ELF-1 (cell line): ENCODE measurements at regions not wholly inside any gene's neighbourhood (a gene's known extent, or its start where the extent isn't known, plus 50 kb on each side); places are given as distances from the start of the nearest gene placed in this dataset.

Experiments used
- DNase-seq: peaks from one replicate; pipeline ENCODE4 v3.0.0-alpha.2; 2016; ENCODE audit warnings: low read depth, low spot score

DNA sequence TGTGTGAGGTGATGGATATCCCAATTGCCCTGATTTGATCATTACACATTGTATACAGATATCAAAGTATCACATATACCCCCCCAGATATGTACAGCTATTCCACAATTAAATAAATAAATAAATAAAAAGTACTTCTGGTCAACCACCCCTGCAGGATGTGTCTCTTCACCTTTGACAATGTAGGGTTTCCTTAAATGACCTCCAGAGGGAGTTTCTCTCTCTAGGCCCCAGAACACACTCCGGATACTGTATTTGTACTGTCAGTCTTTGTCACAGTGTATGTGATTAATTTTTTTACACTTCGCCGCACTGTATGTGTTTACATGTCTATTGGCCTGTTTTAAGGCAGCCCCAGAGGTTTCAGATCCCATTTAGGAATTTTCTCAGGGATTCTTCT lies 123.6 kb downstream of the ADCYAP1R1 start:
- no peak for DNase-seq

DNA sequence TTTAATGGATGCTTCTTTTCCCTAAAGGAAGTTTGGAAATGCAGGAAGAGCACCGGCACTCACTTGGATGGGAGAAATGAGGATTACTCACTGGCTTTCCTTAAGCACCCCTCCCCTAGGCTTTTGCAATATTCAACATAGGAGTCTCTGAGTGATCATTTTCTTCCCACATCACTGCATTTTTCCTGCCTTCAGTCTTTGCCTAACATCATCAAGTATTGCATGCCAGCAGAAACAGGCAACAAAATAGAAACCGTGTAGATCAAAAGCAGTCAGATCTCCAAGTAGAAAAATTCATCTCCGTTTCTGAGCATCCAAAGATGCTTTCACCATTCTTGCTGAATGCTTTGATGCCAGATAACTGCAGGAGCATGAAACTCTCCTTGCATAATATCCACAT lies 119.9 kb downstream of the ADCYAP1R1 start:
- no peak for DNase-seq

DNA sequence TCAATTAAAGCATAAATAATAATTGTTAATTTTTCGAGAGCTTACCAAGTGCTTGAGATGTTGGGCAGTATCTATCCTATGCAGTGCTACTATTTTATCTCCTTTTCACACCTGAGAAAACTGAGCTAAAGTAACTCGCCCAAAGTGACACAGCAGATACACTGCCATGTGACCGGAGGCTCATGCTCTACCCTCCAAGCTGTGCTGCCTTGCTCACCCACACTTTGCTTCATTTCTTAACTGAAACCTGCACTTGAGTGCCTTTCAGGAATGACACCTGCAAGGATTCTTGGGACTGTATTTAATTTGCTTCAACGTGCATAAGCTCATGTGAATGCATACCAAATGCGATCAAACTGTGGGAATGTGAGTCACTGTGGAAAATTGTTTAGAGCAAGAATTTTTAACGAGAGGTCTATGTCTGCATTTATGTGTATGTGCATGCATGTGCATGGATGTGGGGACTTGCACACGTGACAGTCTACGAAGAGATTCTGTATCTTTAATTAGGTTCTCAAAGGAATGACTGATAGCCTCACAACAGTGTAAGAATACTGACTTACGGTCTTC lies 119.2 kb downstream of the ADCYAP1R1 start:
- DNase-seq, result no peak
